CD4-positive, alpha-beta T cell treated with Interferon alpha-2 for 1 hour (primary cell): ENCODE measurements at regions not wholly inside any gene's neighbourhood (a gene's known extent, or its start where the extent isn't known, plus 50 kb on each side); places are given as distances from the start of the nearest gene placed in this dataset.
A peak's percentile ranks its signal among the peaks of the same experiment; 100 is the strongest.

Experiments used
- DNase-seq, 2 donors: peaks; one replicate each; pipeline ENCODE4 v3.0.0-alpha.2; 2020 to 2022

DNA sequence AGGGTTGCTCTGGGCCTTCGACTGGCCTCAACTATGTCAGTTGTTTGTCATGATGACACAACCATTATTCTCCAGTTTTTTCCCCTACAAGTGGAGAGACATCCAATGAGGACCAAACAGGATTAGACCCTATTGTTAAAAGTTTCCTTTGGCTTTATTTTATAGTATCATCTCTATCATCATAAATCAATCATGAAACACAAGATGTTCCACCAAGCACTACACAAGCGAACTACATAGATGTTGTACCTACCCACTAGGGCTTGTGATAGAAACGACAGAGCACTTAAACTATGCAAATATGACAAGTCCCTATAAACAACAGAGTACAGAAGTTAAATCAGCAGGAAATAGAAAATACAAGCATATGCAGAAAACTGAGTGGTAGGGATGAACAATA, 422.5 kb upstream of the MARCKS start:
- no peak for DNase-seq

- no peak for DNase-seq
Measured at GRCh38 chr6:113437566-113437965, 419.6 kb upstream of the MARCKS start.

DNA sequence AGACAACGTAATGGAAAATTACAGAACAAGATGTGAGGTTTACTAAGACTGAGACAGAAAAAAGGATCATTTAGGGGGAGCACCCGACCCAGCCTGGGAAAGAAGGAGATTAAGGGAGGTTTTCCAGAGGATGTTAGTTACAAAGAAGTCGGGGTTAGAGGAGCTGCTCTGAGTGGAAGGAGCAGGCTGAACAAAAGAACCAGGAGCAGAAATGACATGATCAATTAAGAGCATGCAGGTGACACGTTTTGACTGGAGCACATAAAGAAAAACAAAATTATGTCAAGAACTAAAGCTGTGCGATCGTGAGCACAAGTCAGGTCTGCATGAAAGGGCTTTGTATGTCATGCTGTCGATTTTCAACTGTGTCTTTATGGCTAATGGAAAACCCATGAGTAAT, 417.3 kb upstream of the MARCKS start:
- DNase-seq, result no peak

- DNase-seq, result no peak
Measured at GRCh38 chr6:113442040-113442439, 415.1 kb upstream of the MARCKS start.

DNA sequence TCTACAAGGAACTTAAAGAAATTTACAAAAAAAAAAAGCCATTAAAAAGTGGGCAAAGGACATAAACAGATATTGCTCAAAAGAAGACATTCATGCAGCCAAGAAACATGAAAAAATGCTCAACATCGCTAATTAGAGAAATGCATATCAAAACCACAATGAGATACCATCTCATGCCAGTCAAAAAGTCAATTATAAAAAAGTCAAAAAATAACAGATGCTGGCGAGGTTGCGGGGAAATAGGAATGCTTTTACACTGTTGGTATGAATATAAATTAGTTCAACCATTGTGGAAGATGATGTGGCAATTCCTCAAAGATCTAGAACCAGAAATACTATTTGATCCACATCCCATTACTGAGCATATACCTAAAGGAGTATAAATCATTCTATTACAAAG, 411.9 kb upstream of the MARCKS start:
- no peak for DNase-seq

DNA sequence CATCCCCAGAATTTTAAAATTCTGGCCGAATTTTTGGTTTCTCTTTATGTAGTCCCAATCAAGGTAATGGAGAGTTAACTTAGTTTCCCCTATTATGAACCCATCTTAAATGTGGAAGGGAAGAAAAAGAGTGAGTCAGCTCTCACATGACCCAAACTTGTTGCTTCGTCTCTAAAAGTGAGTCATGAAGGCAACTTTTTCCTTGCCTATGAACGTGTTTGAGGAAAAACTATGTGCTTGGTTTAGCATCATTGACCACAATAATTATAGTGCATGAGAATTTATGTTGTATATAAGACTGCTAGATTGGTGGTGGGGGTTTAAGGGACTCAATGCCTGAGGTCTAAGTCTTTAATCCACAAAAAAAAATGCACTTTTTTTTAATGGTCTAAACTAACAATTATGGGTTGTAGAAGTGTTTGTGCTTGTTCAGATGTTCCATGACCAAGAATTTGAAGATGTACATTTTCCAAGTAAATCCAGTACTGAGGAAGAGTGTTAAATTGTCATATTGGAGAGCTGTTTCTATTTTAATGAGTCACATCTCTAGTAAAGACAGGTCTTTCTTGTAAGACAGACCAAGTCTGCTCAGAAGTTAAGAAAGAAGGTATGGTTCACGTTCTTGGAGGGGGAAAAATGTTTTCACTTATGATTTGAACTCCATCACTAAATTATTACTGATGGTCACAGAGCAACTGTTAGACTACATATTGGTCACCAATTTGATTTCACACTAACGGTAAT, 409.9 kb upstream of the MARCKS start:
- DNase-seq, result peak in 1 of 2 donors; percentile 5

DNA sequence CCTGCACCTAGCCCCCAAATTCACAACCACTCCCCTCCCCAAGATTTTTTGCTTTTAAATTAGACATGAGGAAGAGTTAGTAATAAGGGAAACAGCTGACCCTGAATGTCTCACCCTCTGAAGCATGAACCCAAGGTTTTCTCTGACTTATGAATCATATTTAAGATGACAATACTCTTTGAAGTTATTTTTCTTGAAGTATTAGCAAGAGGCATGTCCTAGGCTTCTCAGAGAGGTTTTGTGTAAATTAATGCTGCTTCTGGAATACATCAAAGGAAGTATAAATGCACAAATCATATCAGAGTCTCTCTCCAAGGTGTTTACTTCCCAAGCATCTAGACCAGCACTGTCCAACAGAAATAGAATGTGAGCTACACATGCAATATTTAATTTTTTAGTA, 408.1 kb upstream of the MARCKS start:
- no peak for DNase-seq

DNA sequence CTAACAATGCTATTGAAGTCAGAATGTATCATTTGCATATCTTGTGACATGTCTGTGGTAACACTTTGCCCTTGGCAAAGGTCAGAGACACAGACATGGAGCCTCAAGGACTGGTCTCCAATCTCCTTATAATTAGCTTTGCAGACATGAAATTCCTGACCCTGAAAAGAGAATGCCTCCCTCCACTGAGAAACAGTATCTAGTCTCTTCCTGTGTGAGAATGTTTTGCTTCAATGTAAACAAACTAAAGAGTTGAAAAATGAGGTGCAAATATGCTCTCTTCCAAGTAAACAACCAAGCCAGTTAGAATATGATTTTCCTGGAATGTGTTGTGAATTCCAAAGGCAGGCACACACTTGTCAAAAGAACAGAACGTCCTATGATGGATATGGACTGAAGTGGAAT, 407.1 kb upstream of the MARCKS start:
- no peak for DNase-seq

DNA sequence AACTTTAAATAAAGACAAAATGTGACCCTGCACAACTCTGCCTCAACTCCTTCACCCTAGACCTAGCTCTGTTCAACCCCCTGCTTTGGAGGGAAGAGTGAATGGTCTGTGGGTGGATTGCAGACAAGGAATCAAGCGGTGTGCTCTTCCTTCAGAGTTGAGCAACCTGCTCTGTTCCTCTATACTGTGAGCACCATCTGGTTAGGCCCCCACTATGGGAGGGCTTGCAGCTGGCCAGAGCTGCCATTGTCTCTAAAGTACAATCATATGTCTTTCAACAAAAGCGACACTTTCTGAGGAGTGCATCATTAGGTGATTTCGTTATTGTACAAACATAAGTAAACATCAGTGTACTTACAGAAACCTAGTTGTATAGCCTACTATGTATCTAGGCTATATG, 406.1 kb upstream of the MARCKS start:
- no peak for DNase-seq

DNA sequence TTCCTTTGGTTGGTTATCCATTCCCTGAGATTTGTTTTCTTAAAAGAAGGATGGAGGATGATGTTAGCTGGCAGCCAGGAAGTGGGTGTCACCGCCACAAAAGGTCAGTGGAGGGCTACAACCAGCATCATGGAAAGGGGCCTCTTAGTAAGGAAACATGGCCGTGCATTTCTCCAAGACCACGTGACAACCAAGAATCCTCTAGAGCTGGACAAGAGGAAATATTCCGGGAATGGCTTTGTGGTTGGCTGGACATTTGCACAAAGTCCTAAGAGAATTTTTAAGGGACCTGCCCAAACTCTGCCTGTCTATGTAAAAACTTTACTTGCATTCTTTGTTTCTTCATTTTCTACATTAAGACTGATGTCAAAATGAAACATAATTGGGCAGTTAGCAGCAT, 399.9 kb upstream of the MARCKS start:
- no peak for DNase-seq

DNA sequence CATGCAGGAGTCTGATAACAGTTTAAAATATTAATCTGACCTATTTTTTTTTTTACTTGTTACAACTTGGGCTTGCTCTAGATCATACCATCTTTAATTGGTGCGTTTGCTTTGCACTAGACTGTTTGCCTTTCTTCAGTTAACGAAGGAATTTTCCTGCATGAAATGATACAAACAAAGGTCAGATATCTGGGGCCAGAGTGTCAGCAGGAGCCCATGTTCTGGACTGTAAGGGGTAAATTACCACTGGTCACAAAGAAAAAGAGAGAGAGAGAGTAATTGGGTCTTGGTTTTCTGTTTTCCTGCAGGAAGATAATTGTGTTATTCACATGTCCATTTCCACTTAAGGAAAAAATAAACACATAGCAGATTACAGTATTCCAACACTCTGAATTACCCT, 399.4 kb upstream of the MARCKS start:
- DNase-seq, result no peak

GRCh38 chr6:113458368-113459010, 398.7 kb upstream of the MARCKS start:
- DNase-seq, result no peak

DNA sequence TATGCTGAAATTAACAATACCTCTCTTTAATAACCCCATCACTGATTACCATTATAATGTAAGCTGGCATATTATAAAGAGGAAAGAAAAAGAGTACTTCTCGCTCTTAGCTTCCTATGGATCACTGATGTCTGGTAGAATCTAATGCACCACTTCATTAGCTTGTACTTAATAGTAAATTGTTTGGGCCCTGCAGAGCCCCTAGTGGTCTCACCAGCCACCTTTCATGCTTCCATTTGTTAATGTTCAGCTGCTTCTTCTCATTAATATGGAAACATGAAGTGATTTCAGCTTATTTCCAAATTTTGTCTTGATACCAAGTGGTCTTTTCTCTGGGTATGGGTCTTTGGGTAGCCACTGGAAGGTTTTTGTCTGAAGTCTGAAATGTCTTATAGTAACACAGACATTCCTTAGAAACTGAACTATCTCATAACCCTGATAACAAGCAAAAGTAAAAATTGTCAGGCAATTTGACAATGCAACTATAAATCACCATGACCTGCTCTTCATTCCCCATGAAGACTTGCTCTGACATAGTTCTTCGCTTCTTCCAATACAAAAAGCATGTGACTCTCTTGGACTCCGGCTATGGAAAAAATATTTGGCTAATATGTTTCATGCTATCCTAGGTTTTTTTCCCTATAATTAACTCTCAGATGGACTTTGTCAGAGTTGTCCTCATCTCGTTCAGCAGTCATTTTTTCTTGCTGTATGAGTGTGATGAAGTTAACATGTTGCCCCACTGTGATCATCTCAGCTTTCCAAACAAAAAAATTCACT, 395.8 kb upstream of the MARCKS start:
- DNase-seq, result no peak

DNA sequence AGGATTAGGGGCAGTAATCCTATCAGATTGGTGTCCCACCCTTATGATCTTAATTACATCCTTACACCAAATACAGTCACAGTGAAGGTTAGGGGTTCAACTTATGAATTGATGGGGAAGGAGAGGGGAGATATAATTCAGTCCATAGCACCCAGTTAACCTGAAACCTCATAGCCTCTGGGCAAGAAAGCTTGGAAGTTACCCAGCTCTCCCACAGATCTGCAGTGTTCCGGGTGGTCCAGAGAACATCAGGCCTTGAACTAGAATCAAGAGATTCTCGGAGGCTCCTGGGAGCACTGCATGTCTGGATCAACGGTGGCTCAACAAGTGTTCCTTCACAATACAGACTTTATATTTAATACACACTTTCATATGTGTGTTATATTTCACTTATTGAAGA, 392.6 kb upstream of the MARCKS start:
- no peak for DNase-seq

DNA sequence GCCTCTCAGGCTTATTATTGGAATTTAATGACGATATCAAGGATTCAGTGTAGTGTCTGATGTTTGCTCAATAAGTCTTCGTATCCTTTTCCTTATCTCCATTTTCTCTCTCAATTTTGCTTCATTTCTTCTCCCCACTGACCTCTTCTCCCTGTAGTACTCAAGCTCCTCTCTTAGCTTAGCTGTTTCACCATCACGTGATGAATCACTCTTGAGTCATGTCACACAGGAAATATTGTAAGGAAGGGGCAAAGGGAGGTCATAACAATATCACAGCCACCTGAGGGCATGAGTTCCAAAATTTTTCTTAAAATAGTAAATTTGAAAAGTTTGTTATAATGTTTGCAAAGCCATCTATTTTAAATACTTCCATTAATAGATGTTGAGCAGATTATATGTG, 392.2 kb upstream of the MARCKS start:
- peak in 1 of 2 donors; percentile 11 for DNase-seq

DNA sequence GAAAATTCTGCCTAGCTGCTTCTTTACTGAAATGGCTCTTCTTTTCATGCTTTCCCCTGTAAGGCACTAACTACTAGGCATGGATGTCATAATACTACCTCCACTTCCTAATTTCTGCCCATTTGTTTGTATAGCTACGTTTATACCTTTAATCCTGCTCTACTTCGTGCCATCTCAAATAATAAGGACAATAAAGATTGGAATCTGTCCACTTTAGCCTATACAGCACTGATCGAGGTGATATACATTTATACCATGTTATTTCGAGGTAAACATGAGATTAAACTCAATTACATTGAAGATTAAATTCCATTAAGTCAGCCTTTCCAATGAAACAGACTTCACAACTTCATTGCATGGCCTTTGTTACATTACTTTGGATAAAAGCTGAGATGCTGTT, 390.6 kb upstream of the MARCKS start:
- no peak for DNase-seq

DNA sequence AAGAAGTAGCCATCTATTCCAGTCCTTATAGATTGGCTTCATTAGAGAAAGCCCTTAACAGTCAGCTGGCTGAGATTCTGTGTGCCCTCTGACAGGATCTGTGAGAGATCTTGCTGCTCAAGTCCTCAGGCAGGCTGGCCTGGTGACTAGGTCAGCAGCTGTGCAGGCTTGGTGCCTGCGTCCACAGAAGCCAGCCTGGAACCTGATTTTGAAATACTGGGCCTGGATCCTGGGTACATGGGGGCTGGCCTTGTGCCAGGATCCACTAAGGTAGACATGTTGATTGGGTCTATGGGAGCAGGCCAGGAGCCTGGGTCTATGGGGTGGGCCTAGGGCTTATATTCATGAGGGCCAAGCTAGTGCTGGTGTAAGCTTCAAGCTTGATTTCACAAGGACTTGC, 381.8 kb upstream of the MARCKS start:
- DNase-seq, result no peak

DNA sequence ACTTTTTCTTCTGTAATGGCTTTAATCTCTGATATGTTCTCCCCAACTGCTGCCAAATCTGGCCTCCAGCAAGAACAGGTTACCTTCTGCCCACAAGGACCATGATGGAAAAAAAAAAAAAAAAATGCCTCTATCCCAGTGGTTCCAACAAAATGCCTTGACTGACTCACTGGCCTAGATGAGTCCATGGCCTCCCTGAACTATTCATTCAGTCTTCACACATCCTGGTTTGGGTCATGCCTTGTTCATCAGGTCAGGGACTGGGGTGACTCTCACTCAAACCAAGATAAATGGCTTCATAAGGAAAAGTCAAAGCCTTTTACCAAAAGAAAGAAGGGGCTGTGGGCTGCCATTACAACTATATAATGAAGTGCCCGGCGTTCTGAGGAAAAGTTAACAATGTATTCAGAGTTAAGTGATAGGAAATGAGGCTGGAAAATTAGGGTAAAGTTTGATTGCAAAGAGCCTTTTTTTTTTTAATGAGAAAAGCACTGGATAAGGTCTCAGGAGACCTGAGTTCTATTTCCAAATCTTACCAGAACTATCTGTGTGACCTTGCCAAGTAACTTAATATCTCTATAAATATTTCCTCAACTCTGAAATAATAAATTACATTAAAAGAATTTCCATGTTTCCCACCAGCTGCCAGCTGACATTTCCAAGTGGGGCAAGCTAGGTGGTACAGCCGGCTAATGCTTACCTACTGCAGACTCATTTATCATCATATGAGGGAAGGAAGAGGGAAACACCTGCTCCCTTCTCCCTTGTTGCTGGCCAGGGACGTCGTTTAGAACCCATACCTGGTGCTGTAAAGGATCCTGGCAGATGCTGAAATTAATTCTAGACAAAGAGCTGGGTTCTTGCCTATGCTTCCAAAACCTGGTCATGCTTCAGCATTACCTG, 380.0 kb upstream of the MARCKS start:
- no peak for DNase-seq

- no peak for DNase-seq
Measured at GRCh38 chr6:113480616-113481015, 376.5 kb upstream of the MARCKS start.

- DNase-seq, result no peak
Measured at GRCh38 chr6:113481458-113481857, 375.7 kb upstream of the MARCKS start.

GRCh38 chr6:113481910-113482309, 375.2 kb upstream of the MARCKS start:
- DNase-seq, result no peak

- no peak for DNase-seq
Measured at GRCh38 chr6:113482771-113483170, 374.4 kb upstream of the MARCKS start.

DNA sequence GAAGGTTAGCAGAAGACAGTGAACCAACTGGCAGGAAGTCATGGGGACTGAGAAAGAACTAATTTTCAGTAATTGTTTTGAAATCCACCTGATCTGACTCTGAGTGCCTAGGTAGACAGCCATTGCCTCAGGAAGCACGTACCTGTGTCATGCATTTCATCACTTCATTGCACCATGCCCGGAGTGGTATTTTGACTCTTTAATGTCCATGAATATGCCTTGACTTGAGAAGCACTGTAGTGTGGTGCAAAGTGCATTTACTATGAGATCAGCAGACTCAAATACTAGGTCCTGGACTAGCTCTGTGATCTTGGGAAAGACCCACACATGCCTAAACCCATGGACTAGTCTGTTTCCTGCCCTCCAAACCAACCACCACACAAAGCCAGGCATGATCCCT, 370.9 kb upstream of the MARCKS start:
- no peak for DNase-seq
